NCI-H1092 (cell line): ENCODE measurements at regions not wholly inside any gene's neighbourhood (a gene's known extent, or its start where the extent isn't known, plus 50 kb on each side); places are given as distances from the start of the nearest gene placed in this dataset.

Source experiments
- DNase-seq: peaks from one replicate; lab custom pipeline; 2025; lab: John Stamatoyannopoulos, UW

GRCh38 chr16:54475019-54475601, 188.5 kb upstream of the IRX3 start:
- no peak for DNase-seq

- no peak for DNase-seq
Observed at GRCh38 chr16:54473226-54473993, 186.8 kb upstream of the IRX3 start.

- no peak for DNase-seq
Observed at GRCh38 chr16:54467398-54467797, 180.8 kb upstream of the IRX3 start.

GRCh38 chr16:54466233-54466632, 179.6 kb upstream of the IRX3 start:
- DNase-seq: peak; percentile 85

- no peak for DNase-seq
Observed at GRCh38 chr16:54465063-54465462, 178.5 kb upstream of the IRX3 start.

- no peak for DNase-seq
Observed at GRCh38 chr16:54462771-54463170, 176.2 kb upstream of the IRX3 start.

- no peak for DNase-seq
Observed at GRCh38 chr16:54462151-54462651, 175.6 kb upstream of the IRX3 start.

- DNase-seq: no peak
Observed at GRCh38 chr16:54460263-54460860, 173.8 kb upstream of the IRX3 start.

- DNase-seq: no peak
Observed at GRCh38 chr16:54459509-54460262, 173.1 kb upstream of the IRX3 start.

GRCh38 chr16:54458923-54459322, 172.3 kb upstream of the IRX3 start:
- DNase-seq: no peak

GRCh38 chr16:54456291-54456690, 169.7 kb upstream of the IRX3 start:
- no peak for DNase-seq

GRCh38 chr16:54455030-54455725, 168.6 kb upstream of the IRX3 start:
- DNase-seq: no peak

- DNase-seq: no peak
Observed at GRCh38 chr16:54454616-54455015, 168.0 kb upstream of the IRX3 start.

GRCh38 chr16:54453871-54454270, 167.3 kb upstream of the IRX3 start:
- DNase-seq: no peak

- DNase-seq: no peak
Observed at GRCh38 chr16:54447576-54448440, 161.2 kb upstream of the IRX3 start.

GRCh38 chr16:54446639-54447038, 160.1 kb upstream of the IRX3 start:
- DNase-seq: no peak

- no peak for DNase-seq
Observed at GRCh38 chr16:54444851-54445458, 158.4 kb upstream of the IRX3 start.

GRCh38 chr16:54443839-54444238, 157.3 kb upstream of the IRX3 start:
- no peak for DNase-seq

GRCh38 chr16:54443352-54443751, 156.8 kb upstream of the IRX3 start:
- no peak for DNase-seq

- no peak for DNase-seq
Observed at GRCh38 chr16:54442864-54443263, 156.3 kb upstream of the IRX3 start.
